OCI-LY3 (cell line): ENCODE measurements at regions not wholly inside any gene's neighbourhood (a gene's known extent, or its start where the extent isn't known, plus 50 kb on each side); places are given as distances from the start of the nearest gene placed in this dataset.

Experiments used
- EZH2phosphoT487 ChIP-seq: fragments of 200-600 bp; shearing (Covaris generic); IDR thresholded peaks from 2 replicates; pipeline ENCODE4 v1.6.1; 2018; ENCODE audit warnings: antibody characterized with exemption, mixed run types, low read depth
- TF ChIP-seq, protein P1 (sequence below): fragments of 200-600, 300-600 bp; sonication (generic); IDR thresholded peaks from 2 replicates; pipeline ENCODE4 v1.5.1; 2014; ENCODE audit warnings: antibody characterized with exemption, low read length, low read depth

- TF ChIP-seq, protein P1, sequence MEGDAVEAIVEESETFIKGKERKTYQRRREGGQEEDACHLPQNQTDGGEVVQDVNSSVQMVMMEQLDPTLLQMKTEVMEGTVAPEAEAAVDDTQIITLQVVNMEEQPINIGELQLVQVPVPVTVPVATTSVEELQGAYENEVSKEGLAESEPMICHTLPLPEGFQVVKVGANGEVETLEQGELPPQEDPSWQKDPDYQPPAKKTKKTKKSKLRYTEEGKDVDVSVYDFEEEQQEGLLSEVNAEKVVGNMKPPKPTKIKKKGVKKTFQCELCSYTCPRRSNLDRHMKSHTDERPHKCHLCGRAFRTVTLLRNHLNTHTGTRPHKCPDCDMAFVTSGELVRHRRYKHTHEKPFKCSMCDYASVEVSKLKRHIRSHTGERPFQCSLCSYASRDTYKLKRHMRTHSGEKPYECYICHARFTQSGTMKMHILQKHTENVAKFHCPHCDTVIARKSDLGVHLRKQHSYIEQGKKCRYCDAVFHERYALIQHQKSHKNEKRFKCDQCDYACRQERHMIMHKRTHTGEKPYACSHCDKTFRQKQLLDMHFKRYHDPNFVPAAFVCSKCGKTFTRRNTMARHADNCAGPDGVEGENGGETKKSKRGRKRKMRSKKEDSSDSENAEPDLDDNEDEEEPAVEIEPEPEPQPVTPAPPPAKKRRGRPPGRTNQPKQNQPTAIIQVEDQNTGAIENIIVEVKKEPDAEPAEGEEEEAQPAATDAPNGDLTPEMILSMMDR = no peak
- no peak for TF ChIP-seq EZH2phosphoT487
These were observed 1015.8 kb downstream of the TBC1D22A start for GRCh38 chr22:47778160-47778658.
